ENCODE measurements at regions not wholly inside any gene's neighbourhood (a gene's known extent, or its start where the extent isn't known, plus 50 kb on each side); places are given as distances from the start of the nearest gene placed in this dataset.

GRCh38 chr2:194562329-194562728 lies 1094.7 kb upstream of the SLC39A10 start:
- ChIA-PET POLR2A (no interaction called here), CTCF (no interaction called here), RAD21 (ENCODE audit: low non-redundant PET in 1 of 2, low total read pairs in 2 of 2, uncharacterized antibody in 2 of 2, unreplicated experiment in 2 of 2) (no interaction called here)
- no peak for DNase-seq (ENCODE audit: low read depth, low spot score)
- Histone ChIP-seq H3K4me1 (ENCODE audit: control insufficient read depth in 1 of 2, insufficient read depth in 2 of 2, low read length in 2 of 2) (no peaks in the 10 kb centered on the region), H3K9me3 (ENCODE audit: control insufficient read depth in 1 of 2, insufficient read depth in 1 of 2, low read depth in 1 of 2, low read length in 2 of 2) (no peaks in the 10 kb centered on the region), H3K4me2 (ENCODE audit: low read length) (no peak overlapping the region), H3K9ac (ENCODE audit: low read length) (no peak overlapping the region), H4K20me1 (ENCODE audit: insufficient read depth) (no peaks in the 10 kb centered on the region), H2AFZ (ENCODE audit: low read depth, low read length, poor library complexity, severe bottlenecking) (no peak overlapping the region), H3K79me2 (ENCODE audit: insufficient read depth, low read length) (no peaks in the 10 kb centered on the region), H3K36me3 (ENCODE audit: control insufficient read depth in 1 of 2, insufficient read depth in 2 of 2, low read length in 2 of 2) (no peaks in the 10 kb centered on the region), H3K4me3 (replicated peaks in 1 of 2; ENCODE audit: low read depth in 1 of 2, low read length in 2 of 2) (no peak overlapping the region), H3K9me2 (ENCODE audit: insufficient read depth) (no peaks in the 10 kb centered on the region), H3K27ac (ENCODE audit: low read depth, low read length) (no peak overlapping the region), H3K27me3 (ENCODE audit: insufficient read depth, low read length) (no peaks in the 10 kb centered on the region)
- intact Hi-C loops (cut with micrococcal nuclease), result no loop called here
- TF ChIP-seq RAD21 (IDR thresholded peaks at IDR 0.05; ENCODE audit: low read depth) (no peak), CTCF (IDR thresholded peaks at IDR 0.05 in 2 of 3, conservative IDR thresholded peaks at IDR 0.05 in 1 of 3; ENCODE audit: borderline replicate concordance in 1 of 3, insufficient read depth in 1 of 3, low read depth in 2 of 3, low read length in 2 of 3) (no peak), ZFX (IDR thresholded peaks at IDR 0.05) (no peak), ELF1 (IDR thresholded peaks at IDR 0.05; ENCODE audit: borderline replicate concordance, low read depth) (no peak), EZH2 (IDR thresholded peaks at IDR 0.05) (no peak), ATF3 (IDR thresholded peaks at IDR 0.05) (no peak), SP1 (IDR thresholded peaks at IDR 0.05; ENCODE audit: low read depth) (no peak)
- TF ChIP-seq, protein P1, sequence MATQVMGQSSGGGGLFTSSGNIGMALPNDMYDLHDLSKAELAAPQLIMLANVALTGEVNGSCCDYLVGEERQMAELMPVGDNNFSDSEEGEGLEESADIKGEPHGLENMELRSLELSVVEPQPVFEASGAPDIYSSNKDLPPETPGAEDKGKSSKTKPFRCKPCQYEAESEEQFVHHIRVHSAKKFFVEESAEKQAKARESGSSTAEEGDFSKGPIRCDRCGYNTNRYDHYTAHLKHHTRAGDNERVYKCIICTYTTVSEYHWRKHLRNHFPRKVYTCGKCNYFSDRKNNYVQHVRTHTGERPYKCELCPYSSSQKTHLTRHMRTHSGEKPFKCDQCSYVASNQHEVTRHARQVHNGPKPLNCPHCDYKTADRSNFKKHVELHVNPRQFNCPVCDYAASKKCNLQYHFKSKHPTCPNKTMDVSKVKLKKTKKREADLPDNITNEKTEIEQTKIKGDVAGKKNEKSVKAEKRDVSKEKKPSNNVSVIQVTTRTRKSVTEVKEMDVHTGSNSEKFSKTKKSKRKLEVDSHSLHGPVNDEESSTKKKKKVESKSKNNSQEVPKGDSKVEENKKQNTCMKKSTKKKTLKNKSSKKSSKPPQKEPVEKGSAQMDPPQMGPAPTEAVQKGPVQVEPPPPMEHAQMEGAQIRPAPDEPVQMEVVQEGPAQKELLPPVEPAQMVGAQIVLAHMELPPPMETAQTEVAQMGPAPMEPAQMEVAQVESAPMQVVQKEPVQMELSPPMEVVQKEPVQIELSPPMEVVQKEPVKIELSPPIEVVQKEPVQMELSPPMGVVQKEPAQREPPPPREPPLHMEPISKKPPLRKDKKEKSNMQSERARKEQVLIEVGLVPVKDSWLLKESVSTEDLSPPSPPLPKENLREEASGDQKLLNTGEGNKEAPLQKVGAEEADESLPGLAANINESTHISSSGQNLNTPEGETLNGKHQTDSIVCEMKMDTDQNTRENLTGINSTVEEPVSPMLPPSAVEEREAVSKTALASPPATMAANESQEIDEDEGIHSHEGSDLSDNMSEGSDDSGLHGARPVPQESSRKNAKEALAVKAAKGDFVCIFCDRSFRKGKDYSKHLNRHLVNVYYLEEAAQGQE (IDR thresholded peaks at IDR 0.05; ENCODE audit: low read depth), result no peak
- no peak for ATAC-seq
- no TSS peak for BruUV-seq (replicated peaks)

Data from HCT116 (cell line).